ENCODE measurements at regions not wholly inside any gene's neighbourhood (a gene's known extent, or its start where the extent isn't known, plus 50 kb on each side); places are given as distances from the start of the nearest gene placed in this dataset.

GRCh38 chr7:8827329-8827728 is 393.9 kb downstream of the NXPH1 start:
- Histone ChIP-seq H3K9me3 (ENCODE audit: control insufficient read depth, insufficient read depth, low read length) (peaks cover 6% of the 10 kb centered on the region; the same call in 1 of the 2 replicates), H3K27ac (ENCODE audit: low read depth, low read length) (no peak overlapping the region), H3K27me3 (ENCODE audit: control insufficient read depth, insufficient read depth, low read length) (no peaks in the 10 kb centered on the region), H3K4me3 (ENCODE audit: low read depth, low read length) (no peak overlapping the region)
- DNase-seq (ENCODE audit: low read depth, low spot score) = no peak
- CTCF ChIA-PET = no interaction called here
- POLR2A ChIA-PET = no interaction called here
- no peak for TF ChIP-seq CTCF (IDR thresholded peaks at IDR 0.05; ENCODE audit: low read depth, low read length)

- no peak for TF ChIP-seq CTCF (IDR thresholded peaks at IDR 0.05; ENCODE audit: low read depth, low read length)
- Histone ChIP-seq H3K27me3 (ENCODE audit: control insufficient read depth, insufficient read depth, low read length) (no peaks in the 10 kb centered on the region), H3K9me3 (ENCODE audit: control insufficient read depth, insufficient read depth, low read length) (no peaks in the 10 kb centered on the region), H3K4me3 (ENCODE audit: low read depth, low read length) (no peak overlapping the region), H3K27ac (ENCODE audit: low read depth, low read length) (no peak overlapping the region)
- ChIA-PET POLR2A (no interaction called here), CTCF (no interaction called here)
- DNase-seq (ENCODE audit: low read depth, low spot score) = no peak
Observed at GRCh38 chr7:8829100-8829499, 395.7 kb downstream of the NXPH1 start.

- no peak for TF ChIP-seq CTCF (IDR thresholded peaks at IDR 0.05; ENCODE audit: low read depth, low read length)
- POLR2A ChIA-PET = no interaction called here
- no peak for DNase-seq (ENCODE audit: low read depth, low spot score)
Observed at GRCh38 chr7:8831376-8831775, 398.0 kb downstream of the NXPH1 start.

GRCh38 chr7:8833355-8833754 is 399.9 kb downstream of the NXPH1 start:
- CTCF ChIA-PET = no interaction called here
- DNase-seq (ENCODE audit: low read depth, low spot score) = no peak
- no peak for TF ChIP-seq CTCF (IDR thresholded peaks at IDR 0.05; ENCODE audit: low read depth, low read length)
- H3K27me3 ChIP-seq (ENCODE audit: control insufficient read depth, insufficient read depth, low read length) = no peaks in the 10 kb centered on the region
- no peak overlapping the region for H3K27ac ChIP-seq (ENCODE audit: low read depth, low read length)
- 0 out of 2 replicates have a peak, but pooled peaks cover 4% of the 10 kb centered on the region for H3K9me3 ChIP-seq (ENCODE audit: control insufficient read depth, insufficient read depth, low read length)
- POLR2A ChIA-PET = no interaction called here
- H3K4me3 ChIP-seq (ENCODE audit: low read depth, low read length) = no peak overlapping the region

More at GRCh38 chr7:8831376-8831775, 398.0 kb downstream of the NXPH1 start:
- CTCF ChIA-PET = no interaction called here
- Histone ChIP-seq H3K9me3 (ENCODE audit: control insufficient read depth, insufficient read depth, low read length) (0 out of 2 replicates have a peak, but pooled peaks cover 4% of the 10 kb centered on the region), H3K27ac (ENCODE audit: low read depth, low read length) (no peak overlapping the region), H3K27me3 (ENCODE audit: control insufficient read depth, insufficient read depth, low read length) (no peaks in the 10 kb centered on the region), H3K4me3 (ENCODE audit: low read depth, low read length) (no peak overlapping the region)

GRCh38 chr7:8841171-8841570 is 407.8 kb downstream of the NXPH1 start:
- Histone ChIP-seq H3K4me3 (ENCODE audit: low read depth, low read length) (no peak overlapping the region), H3K27me3 (ENCODE audit: control insufficient read depth, insufficient read depth, low read length) (no peaks in the 10 kb centered on the region), H3K27ac (ENCODE audit: low read depth, low read length) (no peak overlapping the region), H3K9me3 (ENCODE audit: control insufficient read depth, insufficient read depth, low read length) (peaks cover 2% of the 10 kb centered on the region; the same call in 1 of the 2 replicates)
- ChIA-PET POLR2A (no interaction called here), CTCF (no interaction called here)
- no peak for TF ChIP-seq CTCF (IDR thresholded peaks at IDR 0.05; ENCODE audit: low read depth, low read length)
- no peak for DNase-seq (ENCODE audit: low read depth, low spot score)

All from AG04450 (cell line).